ENCODE measurements at regions not wholly inside any gene's neighbourhood (a gene's known extent, or its start where the extent isn't known, plus 50 kb on each side); places are given as distances from the start of the nearest gene placed in this dataset.

- intact Hi-C loops (cut with DNase I; ENCODE audit: low total_unique reads): no loop called here
- TF ChIP-seq POLR2A (IDR thresholded peaks at IDR 0.05) (no peak), CTCF (IDR thresholded peaks at IDR 0.05) (no peak), POLR2AphosphoS5 (IDR thresholded peaks at IDR 0.05) (no peak)
- H3K27me3 ChIP-seq: peaks cover 0 to 37% of the 10 kb centered on the region in 2 donors
Measured at GRCh38 chr17:6205525-6205924, 135.3 kb downstream of the WSCD1 start.

GRCh38 chr17:6205033-6205432, 134.9 kb downstream of the WSCD1 start:
- Histone ChIP-seq H3K4me3 (no peak overlapping the region), H3K36me3 (no peaks in the 10 kb centered on the region), H3K4me1 (no peaks in the 10 kb centered on the region), H3K27me3 (peaks cover 0 to 33% of the 10 kb centered on the region in 2 donors), H3K27ac (no peak overlapping the region), H3K9me3 (no peaks in the 10 kb centered on the region)
- TF ChIP-seq CTCF (IDR thresholded peaks at IDR 0.05): no peak
- TF ChIP-seq POLR2A (IDR thresholded peaks at IDR 0.05): no peak
- TF ChIP-seq POLR2AphosphoS5 (IDR thresholded peaks at IDR 0.05): no peak
- DNase-seq (ENCODE audit: low spot score in 2 of 2): no peak
- intact Hi-C loops (cut with DNase I; ENCODE audit: low total_unique reads): no loop called here

More at GRCh38 chr17:6205525-6205924, 135.3 kb downstream of the WSCD1 start:
- no peaks in the 10 kb centered on the region for H3K9me3 ChIP-seq
- H3K27ac ChIP-seq: no peak overlapping the region
- no peaks in the 10 kb centered on the region for H3K4me1 ChIP-seq
- no peak for DNase-seq (ENCODE audit: low spot score in 2 of 2)
- no peak overlapping the region for H3K4me3 ChIP-seq
- H3K36me3 ChIP-seq: no peaks in the 10 kb centered on the region

- H3K4me3 ChIP-seq: no peak overlapping the region
- H3K27me3 ChIP-seq: peaks cover 0 to 25% of the 10 kb centered on the region in 2 donors
- DNase-seq (ENCODE audit: low spot score in 2 of 2): no peak
- TF ChIP-seq POLR2AphosphoS5 (IDR thresholded peaks at IDR 0.05) (no peak), CTCF (IDR thresholded peaks at IDR 0.05) (no peak), POLR2A (IDR thresholded peaks at IDR 0.05) (no peak)
- no peaks in the 10 kb centered on the region for H3K36me3 ChIP-seq
- H3K4me1 ChIP-seq: no peaks in the 10 kb centered on the region
- intact Hi-C loops (cut with DNase I; ENCODE audit: low total_unique reads): no loop called here
- no peak overlapping the region for H3K27ac ChIP-seq
- H3K9me3 ChIP-seq: no peaks in the 10 kb centered on the region
Measured at GRCh38 chr17:6204203-6204722, 134.1 kb downstream of the WSCD1 start.

GRCh38 chr17:6196355-6196754, 126.2 kb downstream of the WSCD1 start:
- Histone ChIP-seq H3K36me3 (no peaks in the 10 kb centered on the region), H3K4me1 (no peaks in the 10 kb centered on the region), H3K27ac (no peak overlapping the region), H3K4me3 (no peak overlapping the region), H3K27me3 (peaks cover 0 to 7% of the 10 kb centered on the region in 2 donors), H3K9me3 (no peaks in the 10 kb centered on the region)
- no peak for DNase-seq (ENCODE audit: low spot score in 2 of 2)
- intact Hi-C loops (cut with DNase I; ENCODE audit: low total_unique reads): no loop called here
- no peak for TF ChIP-seq CTCF (IDR thresholded peaks at IDR 0.05)
- no peak for TF ChIP-seq POLR2AphosphoS5 (IDR thresholded peaks at IDR 0.05)
- TF ChIP-seq POLR2A (IDR thresholded peaks at IDR 0.05): no peak

- Histone ChIP-seq H3K4me1 (no peaks in the 10 kb centered on the region), H3K9me3 (no peaks in the 10 kb centered on the region), H3K4me3 (no peak overlapping the region), H3K27ac (no peak overlapping the region), H3K27me3 (peaks cover 0 to 14% of the 10 kb centered on the region in 2 donors), H3K36me3 (no peaks in the 10 kb centered on the region)
- DNase-seq (ENCODE audit: low spot score in 2 of 2): no peak
- intact Hi-C loops (cut with DNase I; ENCODE audit: low total_unique reads): no loop called here
- TF ChIP-seq CTCF (IDR thresholded peaks at IDR 0.05) (no peak), POLR2A (IDR thresholded peaks at IDR 0.05) (no peak), POLR2AphosphoS5 (IDR thresholded peaks at IDR 0.05) (no peak)
Measured at GRCh38 chr17:6195123-6195522, 124.9 kb downstream of the WSCD1 start.
